H1 (cell line): ENCODE measurements at regions not wholly inside any gene's neighbourhood (a gene's known extent, or its start where the extent isn't known, plus 50 kb on each side); places are given as distances from the start of the nearest gene placed in this dataset.

Experiments
- CTCF ChIA-PET: fragments of 300-600 bp; sonication (Branson Sonifier 250); formaldehyde crosslinking; loops from one replicate; lab custom pipeline; 2021; ENCODE audit not compliant: partially characterized antibody; lab: Charles Lee
- POLR2A ChIA-PET: fragments of 300-600 bp; sonication (Branson Sonifier 250); formaldehyde crosslinking; loops from one replicate; lab custom pipeline; 2021; ENCODE audit warnings: inconsistent platforms; ENCODE audit not compliant: partially characterized antibody; lab: Charles Lee
- DNase-seq, 2 experiments: peaks; one replicate each; pipeline versions ENCODE4 v3.0.0 to v3.0.0-alpha.2; 2010 to 2022; ENCODE audit warnings: low spot score in 2 of 2, low read depth in 1 of 2, mixed read lengths in 1 of 2
- FAIRE-seq: peaks from 2 replicates; lab custom pipeline; 2011; peaks lifted over from hg19 to GRCh38; lab: Jason Lieb, UNC
- H2AFZ ChIP-seq: 2 replicates; pipeline ENCODE4 v1.8.1; 2012; ENCODE audit warnings: low read length, inconsistent platforms
- H2AK5ac ChIP-seq: 2 replicates; pipeline ENCODE4 v1.6.1; 2013; ENCODE audit warnings: low read depth, low read length
- H2BK120ac ChIP-seq: replicated peaks from 2 replicates; pipeline ENCODE3; 2013; ENCODE audit warnings: low read depth, low read length, inconsistent platforms
- H2BK12ac ChIP-seq: 2 replicates; pipeline ENCODE4 v1.6.1; 2013; ENCODE audit warnings: low read depth, low read length
- H2BK15ac ChIP-seq: 2 replicates; pipeline ENCODE4 v1.6.1; 2013; ENCODE audit warnings: low read length
- H2BK20ac ChIP-seq: 2 replicates; pipeline ENCODE4 v1.6.1; 2013; ENCODE audit warnings: low read length
- H2BK5ac ChIP-seq: 2 replicates; pipeline ENCODE4 v1.6.1; 2013; ENCODE audit warnings: low read depth, low read length
- H3K14ac ChIP-seq: 2 replicates; pipeline ENCODE4 v1.6.1; 2013; ENCODE audit warnings: inconsistent platforms; ENCODE audit not compliant: insufficient read length
- H3K18ac ChIP-seq: 2 replicates; pipeline ENCODE4 v1.6.1; 2013; ENCODE audit warnings: low read length; ENCODE audit errors: extremely low read depth
- H3K23ac ChIP-seq: 2 replicates; pipeline ENCODE4 v1.6.1; 2013; ENCODE audit warnings: inconsistent platforms; ENCODE audit not compliant: insufficient read length
- H3K23me2 ChIP-seq: 2 replicates; pipeline ENCODE4 v1.6.1; 2013; ENCODE audit warnings: low read depth, low read length
- H3K27ac ChIP-seq: 2 replicates; pipeline ENCODE4 v1.6.1; 2011; ENCODE audit warnings: low read depth, low read length, inconsistent platforms
- H3K27me3 ChIP-seq, 4 experiments: replicated peaks in 1 of 4; 1 replicate in 1 of 4; 2 replicates in 3 of 4; pipeline versions ENCODE4 v1.6.1 to v1.8.1; 2011 to 2013; ENCODE audit warnings: low read length in 3 of 4, mild to moderate bottlenecking in 3 of 4, inconsistent platforms in 2 of 4, mixed read lengths in 2 of 4, moderate library complexity in 1 of 4; ENCODE audit not compliant: control insufficient read depth in 3 of 4, insufficient read depth in 3 of 4; ENCODE audit errors: extremely low read depth in 1 of 4
- H3K36me3 ChIP-seq, 4 experiments: 2 replicates each; pipeline versions ENCODE4 v1.6.1 to v1.8.1; 2011 to 2013; ENCODE audit warnings: mild to moderate bottlenecking in 4 of 4, low read length in 3 of 4, moderate library complexity in 2 of 4, control low read depth in 1 of 4, inconsistent platforms in 1 of 4; ENCODE audit not compliant: insufficient read depth in 4 of 4, control insufficient read depth in 2 of 4
- H3K4ac ChIP-seq: replicated peaks from 2 replicates; pipeline ENCODE3; 2013; ENCODE audit warnings: low read length, low read depth, mixed read lengths, inconsistent platforms; ENCODE audit not compliant: insufficient read length
- H3K4me1 ChIP-seq, 4 experiments: replicated peaks in 1 of 4; 1 replicate in 1 of 4; 2 replicates in 3 of 4; pipeline versions ENCODE4 v1.6.1 to v1.8.1; 2011 to 2013; ENCODE audit warnings: low read length in 3 of 4, inconsistent platforms in 2 of 4, mixed read lengths in 1 of 4; ENCODE audit not compliant: insufficient read depth in 4 of 4, control insufficient read depth in 3 of 4
- H3K4me2 ChIP-seq, 2 experiments: 2 replicates each; pipeline versions ENCODE4 v1.6.1 to v1.8.1; 2011 to 2013; ENCODE audit warnings: low read depth in 2 of 2, low read length in 2 of 2, control low read depth in 1 of 2, inconsistent platforms in 1 of 2, mild to moderate bottlenecking in 1 of 2; ENCODE audit not compliant: insufficient read depth in 1 of 2
- H3K4me3 ChIP-seq, 4 experiments: fragments of 200-600, 300-600 bp in 1 of 4; sonication (generic), shearing (Covaris generic), sonication (Bioruptor Twin) in 1 of 4; 2 replicates each; pipeline versions ENCODE4 v1.5.1 to v1.8.1; 2011 to 2016; ENCODE audit warnings: low read length in 4 of 4, low read depth in 3 of 4, control low read depth in 2 of 4, inconsistent platforms in 2 of 4, mild to moderate bottlenecking in 2 of 4, mixed read lengths in 1 of 4, moderate library complexity in 1 of 4; ENCODE audit not compliant: insufficient read depth in 2 of 4; ENCODE audit errors: extremely low read depth in 1 of 4
- H3K56ac ChIP-seq: replicated peaks from 2 replicates; pipeline ENCODE3; 2013; ENCODE audit warnings: low read depth, mild to moderate bottlenecking, mixed read lengths, low read length, inconsistent platforms; ENCODE audit not compliant: insufficient read length
- H3K79me1 ChIP-seq: 2 replicates; pipeline ENCODE4 v1.6.1; 2013; ENCODE audit warnings: low read depth, low read length, control low read depth
- H3K79me2 ChIP-seq, 2 experiments: 2 replicates each; pipeline versions ENCODE4 v1.6.1 to v1.8.1; 2012 to 2013; ENCODE audit warnings: low read length in 2 of 2, mild to moderate bottlenecking in 2 of 2, inconsistent platforms in 1 of 2; ENCODE audit not compliant: insufficient read depth in 2 of 2, control insufficient read depth in 1 of 2
- H3K9ac ChIP-seq, 4 experiments: replicated peaks in 1 of 4; 1 replicate in 1 of 4; 2 replicates in 3 of 4; pipeline versions ENCODE4 v1.6.1 to v1.8.1; 2011 to 2013; ENCODE audit warnings: low read depth in 3 of 4, low read length in 3 of 4, control low read depth in 2 of 4, mild to moderate bottlenecking in 2 of 4, moderate library complexity in 2 of 4, inconsistent platforms in 1 of 4; ENCODE audit errors: extremely low read depth in 1 of 4
- H3K9me3 ChIP-seq, 2 experiments: 2 replicates each; pipeline versions ENCODE4 v1.6.1 to v1.8.1; 2012 to 2013; ENCODE audit warnings: mild to moderate bottlenecking in 2 of 2, moderate library complexity in 2 of 2, control low read depth in 1 of 2, inconsistent platforms in 1 of 2, low read depth in 1 of 2, low read length in 1 of 2, mixed read lengths in 1 of 2; ENCODE audit not compliant: insufficient read depth in 2 of 2
- H4K20me1 ChIP-seq, 2 experiments: replicated peaks in 1 of 2; 2 replicates each; pipeline versions ENCODE3 to v1.8.1; 2011 to 2013; ENCODE audit warnings: inconsistent platforms in 2 of 2, low read length in 2 of 2, mild to moderate bottlenecking in 1 of 2; ENCODE audit not compliant: insufficient read depth in 2 of 2, control insufficient read depth in 1 of 2
- H4K5ac ChIP-seq: 2 replicates; pipeline ENCODE4 v1.6.1; 2013; ENCODE audit warnings: low read length, low read depth, mixed read lengths, inconsistent platforms; ENCODE audit not compliant: insufficient read length
- H4K8ac ChIP-seq: 2 replicates; pipeline ENCODE4 v1.8.0; 2013; ENCODE audit warnings: mild to moderate bottlenecking, moderate library complexity, low read length, inconsistent platforms; ENCODE audit not compliant: insufficient read depth; ENCODE audit errors: extremely low read depth
- H4K91ac ChIP-seq: replicated peaks from 2 replicates; pipeline ENCODE3; 2013; ENCODE audit warnings: low read length, mixed read lengths, inconsistent platforms; ENCODE audit not compliant: insufficient read length
- CBX5 ChIP-seq: fragments of 300-800, 300-1000 bp; sonication (generic); IDR thresholded peaks from 2 replicates; pipeline ENCODE4 v1.7.1; 2016; ENCODE audit warnings: antibody characterized with exemption, low read length, low read depth
- GABPA ChIP-seq: IDR thresholded peaks from 2 replicates; pipeline ENCODE4 v1.6.1; 2011; ENCODE audit warnings: mild to moderate bottlenecking, low read length, moderate library complexity, borderline replicate concordance; ENCODE audit not compliant: insufficient read depth
- HDAC2 ChIP-seq, 2 experiments: fragments of 300-600 bp in 1 of 2; sonication (generic) in 1 of 2; IDR thresholded peaks; 2 replicates each; pipeline ENCODE4 v1.6.1; 2011 to 2012; ENCODE audit warnings: low read depth in 2 of 2, low read length in 2 of 2, mild to moderate bottlenecking in 2 of 2, moderate library complexity in 2 of 2, borderline replicate concordance in 1 of 2, inconsistent platforms in 1 of 2
- KDM1A ChIP-seq: fragments of 200-600, 300-600 bp; sonication (generic); IDR thresholded peaks from 2 replicates; pipeline ENCODE4 v1.7.1; 2016; ENCODE audit warnings: mild to moderate bottlenecking, low read length, borderline replicate concordance
- SIN3A ChIP-seq, 2 experiments: IDR thresholded peaks in 1 of 2; conservative IDR thresholded peaks in 1 of 2; 2 replicates each; pipeline ENCODE4 v1.6.1; 2011 to 2012; ENCODE audit warnings: low read length in 2 of 2, improper control_type of control experiment in 1 of 2, low read depth in 1 of 2, mild to moderate bottlenecking in 1 of 2
- SP4 ChIP-seq: IDR thresholded peaks from 2 replicates; pipeline ENCODE4 v1.6.1; 2012; ENCODE audit warnings: low read length, inconsistent platforms
- SUZ12 ChIP-seq: fragments of 200-600 bp; sonication (generic); IDR thresholded peaks from 2 replicates; pipeline ENCODE4 v1.6.1; 2012; ENCODE audit warnings: mild to moderate bottlenecking, inconsistent platforms, low read length, moderate library complexity, mixed read lengths
- TBP ChIP-seq: IDR thresholded peaks from 2 replicates; pipeline ENCODE4 v1.6.1; 2011; ENCODE audit warnings: low read depth, low read length, improper control_type of control experiment
- TEAD4 ChIP-seq: IDR thresholded peaks from 2 replicates; pipeline ENCODE4 v1.6.1; 2012; ENCODE audit warnings: low read depth, low read length, inconsistent platforms, mixed read lengths
- ZNF274 ChIP-seq: IDR thresholded peaks from 2 replicates; pipeline ENCODE4 v1.7.0; 2012; ENCODE audit warnings: low read length, borderline replicate concordance; ENCODE audit errors: extremely low read depth
- WGBS, 2 experiments: shearing (Covaris generic) in 1 of 2; methylation state at CpG; one replicate each; pipeline versions ENCODE4 v1.1.6 to v1.1.7; 2013 to 2015; ENCODE audit warnings: low lambda C conversion rate in 2 of 2, mixed read lengths in 2 of 2, inconsistent platforms in 1 of 2, low coverage in 1 of 2, missing lambda C conversion rate in 1 of 2; ENCODE audit not compliant: insufficient replicate concordance in 2 of 2, insufficient coverage in 1 of 2, insufficient read length in 1 of 2; ENCODE audit errors: extremely low coverage in 1 of 2, missing lambda C conversion rate in 1 of 2; 5-methylcytosine and 5-hydroxymethylcytosine counted together
- TF ChIP-seq, protein P1 (sequence below): IDR thresholded peaks from 2 replicates; pipeline ENCODE4 v1.6.1; 2012; ENCODE audit warnings: low read length, inconsistent platforms
- TF ChIP-seq, protein P2 (sequence below): IDR thresholded peaks from 2 replicates; pipeline ENCODE4 v1.6.1; 2012; ENCODE audit warnings: inconsistent platforms

DNA sequence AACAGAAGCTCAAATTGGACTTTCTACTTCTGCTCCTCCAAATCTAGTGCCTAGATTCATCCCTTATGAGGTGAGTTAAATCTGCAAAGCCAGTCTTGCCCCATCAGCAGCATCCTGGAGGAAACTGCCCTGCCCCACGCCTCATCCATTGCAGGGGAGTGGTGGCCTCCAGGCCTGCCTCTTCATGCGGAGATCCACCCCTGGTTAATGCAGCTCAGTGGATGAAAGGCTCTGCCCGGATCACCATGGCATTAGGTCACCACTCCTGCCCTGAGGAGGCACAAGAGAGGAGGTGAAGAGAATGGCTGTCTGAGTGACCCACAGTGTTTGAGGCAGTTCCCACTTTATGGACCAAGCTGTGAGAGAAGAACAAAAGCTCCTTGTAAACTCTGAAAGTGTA lies 218.1 kb downstream of the C12orf75 start:
- Histone ChIP-seq H3K79me2 (no peaks in the 10 kb centered on the region), H3K14ac (no peak overlapping the region), H3K27me3 (no peaks in the 10 kb centered on the region), H2BK5ac (no peak overlapping the region), H3K9ac (no peak overlapping the region), H3K27ac (no peak overlapping the region), H3K56ac (no peak overlapping the region), H3K79me1 (no peaks in the 10 kb centered on the region), H2BK20ac (no peak overlapping the region), H2BK120ac (no peak overlapping the region), H3K36me3 (no peaks in the 10 kb centered on the region), H3K4me3 (no peak overlapping the region), H3K23me2 (no peaks in the 10 kb centered on the region), H2AFZ (no peak overlapping the region), H2BK12ac (no peak overlapping the region), H3K23ac (no peak overlapping the region), H4K91ac (no peak overlapping the region), H3K4ac (no peak overlapping the region), H4K20me1 (no peaks in the 10 kb centered on the region), H4K8ac (no peak overlapping the region), H3K4me1 (no peaks in the 10 kb centered on the region; a peak in 1 of 7 replicates), H4K5ac (no peak overlapping the region), H2AK5ac (no peak overlapping the region), H3K9me3 (0 out of 4 replicates have a peak, but pooled peaks cover 0 to 5% of the 10 kb centered on the region in 2 experiments), H2BK15ac (no peak overlapping the region), H3K18ac (no peak overlapping the region), H3K4me2 (no peak overlapping the region)
- WGBS, 2 experiments, result 92% methylated on average over 3 of the region's 3 CpGs; no CpG with 5 or more reads in 1 of the 2 experiments
- POLR2A ChIA-PET, result no interaction called here
- no peak for DNase-seq
- CTCF ChIA-PET, result interaction anchor here (0.9 to 1.3 kb wide), 4 partner anchors 9 to 93 kb away, joined by 3 read pairs; no protein-coding TSS in a partner anchor
- FAIRE-seq, result no peak
- TF ChIP-seq HDAC2 (IDR thresholded peaks at IDR 0.05; ENCODE audit: borderline replicate concordance in 1 of 2, low read depth in 2 of 2, low read length in 2 of 2), result no peak
- no peak for TF ChIP-seq TBP
- no peak for TF ChIP-seq CBX5
- TF ChIP-seq KDM1A, result no peak
- TF ChIP-seq, protein P1, sequence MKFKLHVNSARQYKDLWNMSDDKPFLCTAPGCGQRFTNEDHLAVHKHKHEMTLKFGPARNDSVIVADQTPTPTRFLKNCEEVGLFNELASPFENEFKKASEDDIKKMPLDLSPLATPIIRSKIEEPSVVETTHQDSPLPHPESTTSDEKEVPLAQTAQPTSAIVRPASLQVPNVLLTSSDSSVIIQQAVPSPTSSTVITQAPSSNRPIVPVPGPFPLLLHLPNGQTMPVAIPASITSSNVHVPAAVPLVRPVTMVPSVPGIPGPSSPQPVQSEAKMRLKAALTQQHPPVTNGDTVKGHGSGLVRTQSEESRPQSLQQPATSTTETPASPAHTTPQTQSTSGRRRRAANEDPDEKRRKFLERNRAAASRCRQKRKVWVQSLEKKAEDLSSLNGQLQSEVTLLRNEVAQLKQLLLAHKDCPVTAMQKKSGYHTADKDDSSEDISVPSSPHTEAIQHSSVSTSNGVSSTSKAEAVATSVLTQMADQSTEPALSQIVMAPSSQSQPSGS, result no peak
- TF ChIP-seq SUZ12, result no peak
- TF ChIP-seq SIN3A (conservative IDR thresholded peaks at IDR 0.05 in 1 of 2, IDR thresholded peaks at IDR 0.05 in 1 of 2; ENCODE audit: low read depth in 1 of 2, low read length in 2 of 2), result no peak
- TF ChIP-seq TEAD4, result no peak
- TF ChIP-seq ZNF274, result no peak
- TF ChIP-seq, protein P2, sequence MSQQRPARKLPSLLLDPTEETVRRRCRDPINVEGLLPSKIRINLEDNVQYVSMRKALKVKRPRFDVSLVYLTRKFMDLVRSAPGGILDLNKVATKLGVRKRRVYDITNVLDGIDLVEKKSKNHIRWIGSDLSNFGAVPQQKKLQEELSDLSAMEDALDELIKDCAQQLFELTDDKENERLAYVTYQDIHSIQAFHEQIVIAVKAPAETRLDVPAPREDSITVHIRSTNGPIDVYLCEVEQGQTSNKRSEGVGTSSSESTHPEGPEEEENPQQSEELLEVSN, result no peak
- no peak for TF ChIP-seq SP4
- no peak for TF ChIP-seq GABPA
